Mucosa of descending colon (tissue), 3 donors: ENCODE measurements at regions not wholly inside any gene's neighbourhood (a gene's known extent, or its start where the extent isn't known, plus 50 kb on each side); places are given as distances from the start of the nearest gene placed in this dataset.

Experiments
- ATAC-seq: fragments of 200-7000 bp; cut with Tn5 transposase; one replicate; pipeline ENCODE4 v1.9.1; 2020; ENCODE audit warnings: mild to moderate bottlenecking, moderate library complexity
- DNase-seq, 3 donors: peaks; one replicate each; pipeline ENCODE4 v3.0.0-alpha.2; 2020
- H3K36me3 ChIP-seq: fragments of 200-600 bp; one replicate; pipeline ENCODE4 v1.8.0; 2021; ENCODE audit warnings: low read depth, mild to moderate bottlenecking
- H3K4me1 ChIP-seq: fragments of 200-600 bp; one replicate; pipeline ENCODE4 v1.8.0; 2021; ENCODE audit warnings: low read depth, mild to moderate bottlenecking
- H3K4me3 ChIP-seq: fragments of 200-600 bp; one replicate; pipeline ENCODE4 v1.8.0; 2021; ENCODE audit warnings: mild to moderate bottlenecking
- H3K9me3 ChIP-seq: fragments of 200-600 bp; one replicate; pipeline ENCODE4 v1.8.0; 2021; ENCODE audit warnings: mild to moderate bottlenecking
- CTCF ChIP-seq: fragments of 200-600 bp; IDR thresholded peaks from one replicate; pipeline ENCODE4 v1.8.0; 2022; ENCODE audit warnings: antibody characterized with exemption, mild to moderate bottlenecking
- intact Hi-C, 2 donors: fragments of 100-400 bp; cut with DNase I in 1 of 2; cut with micrococcal nuclease in 1 of 2; formaldehyde crosslinking; loops; one replicate each; pipeline versions ENCODE4 v1.11.0 to v1.11.1; 2022; cut with DNase I, micrococcal nuclease
- donor health status: DM: no; HTN: no; CAD: no; lungs with moderate emphysema.
- donor health status: DM: no; HTN: no; CAD: no.
- donor health status: DM: no; HTN: yes; CAD: no.

- H3K36me3 ChIP-seq: no peaks in the 10 kb centered on the region
- no peaks in the 10 kb centered on the region for H3K4me1 ChIP-seq
- H3K4me3 ChIP-seq: no peak overlapping the region
- TF ChIP-seq CTCF: no peak
- ATAC-seq (no peak), DNase-seq (no peak)
- no peaks in the 10 kb centered on the region for H3K9me3 ChIP-seq
- intact Hi-C loops: no loop called here
These were observed 455.0 kb downstream of the ZIC3 start for GRCh38 chrX:138020941-138021340.

GRCh38 chrX:138026211-138026610 lies 460.3 kb downstream of the ZIC3 start:
- intact Hi-C loops: no loop called here
- H3K36me3 ChIP-seq: no peaks in the 10 kb centered on the region
- no peaks in the 10 kb centered on the region for H3K9me3 ChIP-seq
- H3K4me1 ChIP-seq: no peaks in the 10 kb centered on the region
- ATAC-seq: no peak
- TF ChIP-seq CTCF: no peak
- DNase-seq: no peak
- H3K4me3 ChIP-seq: no peak overlapping the region

GRCh38 chrX:138031715-138032114 lies 465.8 kb downstream of the ZIC3 start:
- Histone ChIP-seq H3K4me1 (no peaks in the 10 kb centered on the region), H3K9me3 (no peaks in the 10 kb centered on the region), H3K36me3 (no peaks in the 10 kb centered on the region), H3K4me3 (no peak overlapping the region)
- DNase-seq (no peak), ATAC-seq (no peak)
- TF ChIP-seq CTCF: no peak
- intact Hi-C loops: no loop called here

GRCh38 chrX:138034136-138034535 lies 468.2 kb downstream of the ZIC3 start:
- no peaks in the 10 kb centered on the region for H3K9me3 ChIP-seq
- no peak for DNase-seq
- no peaks in the 10 kb centered on the region for H3K36me3 ChIP-seq
- intact Hi-C loops: no loop called here
- no peak for TF ChIP-seq CTCF
- H3K4me3 ChIP-seq: no peak overlapping the region
- no peaks in the 10 kb centered on the region for H3K4me1 ChIP-seq
- ATAC-seq: no peak

GRCh38 chrX:138037548-138037947 lies 471.6 kb downstream of the ZIC3 start:
- H3K9me3 ChIP-seq: no peaks in the 10 kb centered on the region
- intact Hi-C loops: no loop called here
- no peak overlapping the region for H3K4me3 ChIP-seq
- no peaks in the 10 kb centered on the region for H3K36me3 ChIP-seq
- H3K4me1 ChIP-seq: no peaks in the 10 kb centered on the region
- no peak for DNase-seq
- no peak for TF ChIP-seq CTCF
- no peak for ATAC-seq

- Histone ChIP-seq H3K4me3 (no peak overlapping the region), H3K36me3 (no peaks in the 10 kb centered on the region), H3K9me3 (no peaks in the 10 kb centered on the region), H3K4me1 (no peaks in the 10 kb centered on the region)
- intact Hi-C loops: no loop called here
- ATAC-seq: no peak
- TF ChIP-seq CTCF: no peak
- DNase-seq: no peak
These were observed 492.0 kb downstream of the ZIC3 start for GRCh38 chrX:138057883-138058282.
